Activated CD8-positive, alpha-beta memory T cell treated with anti-CD3 and anti-CD28 coated beads, Interleukin-2, amount 50 U/mL, for 48 hours (primary cell): ENCODE measurements at regions not wholly inside any gene's neighbourhood (a gene's known extent, or its start where the extent isn't known, plus 50 kb on each side); places are given as distances from the start of the nearest gene placed in this dataset.

Source experiments
- DNase-seq: peaks from one replicate; pipeline ENCODE4 v3.0.0-alpha.2; 2020

DNA sequence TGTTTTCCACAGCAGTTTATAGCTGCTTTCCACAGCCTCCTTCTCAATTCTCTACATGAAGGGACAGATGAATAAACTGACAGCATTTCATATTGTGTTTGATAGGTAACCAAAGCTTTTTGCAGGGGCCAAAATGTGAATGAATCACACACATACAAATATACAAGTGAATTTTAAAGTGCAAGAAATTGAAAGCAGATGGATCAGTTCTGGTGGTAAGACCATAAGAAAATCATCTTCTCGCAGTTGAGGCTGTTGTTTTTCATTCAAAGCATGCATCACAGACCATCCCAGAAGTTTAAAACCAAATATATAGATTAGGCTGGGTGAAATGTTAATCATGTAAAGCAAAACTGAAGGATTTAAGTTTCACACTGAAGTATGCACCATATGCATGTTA is 1569.4 kb downstream of the PCDH9 start:
- DNase-seq, result no peak

DNA sequence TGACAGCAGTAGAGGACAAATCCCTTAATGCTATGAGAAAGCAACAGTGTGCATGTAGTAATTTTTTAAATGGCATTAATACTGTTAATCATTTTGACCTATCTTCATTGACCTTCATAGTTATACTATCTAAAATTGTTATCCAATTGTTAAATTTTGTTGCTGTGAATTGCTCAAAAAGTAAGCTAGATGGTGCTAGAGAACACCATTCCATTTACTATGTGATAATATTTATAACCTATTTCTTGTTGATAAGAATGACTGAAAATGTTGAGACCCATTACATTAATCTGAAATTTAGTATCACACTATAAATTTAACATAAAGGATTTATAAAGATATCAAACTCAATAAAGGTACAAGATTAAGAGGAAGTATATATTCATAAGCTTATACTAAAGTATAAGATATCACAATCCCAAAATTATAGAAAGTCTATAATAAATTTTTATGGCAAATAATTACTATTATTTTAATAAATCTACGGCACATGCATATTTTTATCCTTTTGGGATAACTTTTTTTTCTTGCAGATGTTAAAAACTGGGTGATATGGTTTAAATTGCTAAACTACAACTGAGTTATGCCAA is 1573.3 kb downstream of the PCDH9 start:
- no peak for DNase-seq

DNA sequence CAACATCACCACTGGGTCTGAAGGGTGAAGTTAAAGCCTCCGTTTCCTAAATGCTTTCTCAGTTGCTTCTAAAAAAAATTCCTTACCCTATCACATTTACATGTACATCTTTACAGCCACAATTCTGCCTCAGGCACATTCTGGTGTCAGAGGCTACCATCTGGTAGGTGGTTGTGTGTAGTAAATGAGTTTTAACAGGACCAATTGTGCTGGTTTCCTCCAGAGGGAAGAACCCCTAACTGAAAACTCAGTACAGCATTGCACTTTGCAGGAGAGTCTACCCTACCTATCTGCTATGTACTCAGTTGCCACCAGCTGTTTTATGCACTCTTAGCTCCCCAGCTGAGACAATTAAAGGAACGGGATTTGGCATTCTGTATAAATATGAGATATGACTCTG is 1576.5 kb downstream of the PCDH9 start:
- DNase-seq, result no peak

DNA sequence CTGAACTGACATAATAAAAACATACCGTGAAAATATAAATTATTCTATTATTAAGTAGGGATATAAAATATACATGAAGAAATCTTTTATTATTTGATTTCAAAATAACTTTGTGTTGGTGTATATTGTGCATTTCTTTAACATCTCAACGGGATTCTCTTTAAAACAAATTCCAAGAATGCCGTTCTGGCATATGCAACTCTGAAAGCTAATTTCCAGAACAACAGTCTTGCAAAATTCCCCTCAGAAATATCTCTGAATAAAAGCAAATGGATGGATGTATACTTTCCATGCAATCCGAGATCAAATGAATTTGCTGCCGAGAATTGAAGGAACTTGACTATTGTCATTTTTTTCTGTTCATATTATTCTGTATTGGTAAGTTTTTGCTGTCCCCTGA is 1579.8 kb downstream of the PCDH9 start:
- no peak for DNase-seq

DNA sequence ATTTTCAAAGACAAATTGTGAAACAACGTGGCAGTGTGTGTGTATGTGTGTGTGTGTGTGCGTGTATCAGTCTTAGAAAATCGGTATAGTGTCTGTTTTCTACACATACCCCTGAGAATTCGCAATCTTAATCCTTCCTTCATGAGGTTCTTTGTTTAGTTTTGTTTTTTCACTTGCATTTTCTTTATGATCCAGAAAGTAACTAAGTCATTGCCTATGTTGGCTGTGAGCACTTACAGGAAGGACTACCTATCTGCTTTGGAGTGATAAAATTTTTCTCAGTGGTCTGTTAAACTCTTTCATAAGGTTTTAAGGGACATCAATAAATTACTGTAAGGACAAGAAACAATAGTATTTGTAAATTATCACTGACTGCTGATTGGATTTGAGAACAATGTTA is 1587.1 kb downstream of the PCDH9 start:
- no peak for DNase-seq

DNA sequence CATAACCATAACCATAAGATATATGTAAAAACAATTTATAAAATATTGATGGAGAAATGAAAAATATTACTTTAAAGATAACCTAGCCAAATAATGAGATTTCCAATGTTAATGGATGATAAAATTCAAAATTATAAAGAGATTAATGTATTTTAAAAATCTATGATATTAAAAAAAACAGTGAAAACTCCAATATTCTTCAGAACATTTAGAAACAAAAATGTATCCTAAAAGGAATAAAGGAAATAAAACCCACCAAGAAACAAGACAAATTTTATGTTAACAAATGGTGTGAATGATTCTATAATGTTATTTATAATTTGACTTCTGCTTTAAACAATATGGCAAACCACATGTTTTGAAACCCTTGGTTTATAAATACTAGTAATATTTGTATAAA is 1587.8 kb downstream of the PCDH9 start:
- no peak for DNase-seq

DNA sequence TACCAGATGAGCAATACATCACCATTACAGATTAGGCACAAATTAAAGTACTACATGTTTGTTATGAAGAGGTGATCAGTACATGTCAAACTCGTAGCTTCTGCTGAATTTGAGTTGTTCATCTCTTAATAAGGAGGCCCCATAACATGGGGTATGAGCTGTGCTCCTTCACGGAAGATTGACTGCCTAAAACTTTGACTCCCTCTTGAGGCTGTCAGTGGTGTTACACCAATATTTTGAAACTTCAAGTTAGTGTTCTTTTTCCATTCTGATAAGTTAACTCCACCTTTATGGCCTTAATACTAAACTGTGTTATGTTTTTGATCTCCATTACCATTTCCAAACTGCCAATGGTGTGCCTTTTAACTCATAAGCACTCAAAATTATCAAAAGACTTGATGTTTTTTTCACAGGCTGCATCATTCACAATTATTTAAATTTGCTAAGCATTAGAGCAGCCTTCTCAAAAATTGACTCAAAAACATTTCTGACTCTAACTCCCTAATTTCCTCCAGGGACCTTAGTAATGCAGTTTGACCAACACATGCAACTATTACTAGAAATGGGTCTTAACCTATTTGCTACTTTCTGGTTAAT is 1591.5 kb downstream of the PCDH9 start:
- no peak for DNase-seq

DNA sequence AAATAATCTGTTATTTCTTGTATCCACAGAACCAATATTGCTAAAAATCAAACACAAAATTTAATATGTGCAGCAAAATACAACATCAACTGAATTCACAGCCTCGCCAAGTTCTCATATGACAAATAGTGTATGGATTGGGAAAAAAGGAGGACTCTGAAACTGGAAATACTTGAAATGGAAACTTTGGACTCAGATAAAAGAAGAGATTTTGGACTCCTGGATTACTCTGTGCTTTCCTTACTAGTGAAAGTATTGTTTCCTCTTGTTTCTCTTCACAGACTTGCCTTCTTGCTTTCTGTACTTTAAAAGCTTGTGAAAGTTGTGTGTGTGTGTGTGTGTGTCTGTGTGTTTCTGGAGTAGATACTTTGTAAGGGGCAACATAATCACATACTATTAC is 1596.3 kb downstream of the PCDH9 start:
- DNase-seq, result no peak

DNA sequence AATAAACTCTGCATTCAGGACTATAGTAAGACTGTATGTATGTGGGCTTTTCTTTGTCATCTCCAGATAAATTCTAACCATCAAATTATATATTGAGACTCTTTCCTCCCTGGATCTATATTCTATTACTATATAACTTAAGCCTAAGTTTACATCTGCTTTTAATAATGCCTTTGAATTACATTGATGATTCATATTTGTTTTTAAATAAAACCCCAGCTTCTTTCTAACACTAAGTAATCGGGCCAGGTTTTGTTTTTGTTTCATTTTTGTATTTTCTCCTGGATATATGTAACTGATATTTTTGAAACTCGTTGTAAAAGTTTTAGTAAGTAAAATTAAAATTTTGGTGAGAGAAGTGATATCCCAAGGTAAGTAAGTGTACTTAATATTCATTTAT is 1599.1 kb downstream of the PCDH9 start:
- no peak for DNase-seq

DNA sequence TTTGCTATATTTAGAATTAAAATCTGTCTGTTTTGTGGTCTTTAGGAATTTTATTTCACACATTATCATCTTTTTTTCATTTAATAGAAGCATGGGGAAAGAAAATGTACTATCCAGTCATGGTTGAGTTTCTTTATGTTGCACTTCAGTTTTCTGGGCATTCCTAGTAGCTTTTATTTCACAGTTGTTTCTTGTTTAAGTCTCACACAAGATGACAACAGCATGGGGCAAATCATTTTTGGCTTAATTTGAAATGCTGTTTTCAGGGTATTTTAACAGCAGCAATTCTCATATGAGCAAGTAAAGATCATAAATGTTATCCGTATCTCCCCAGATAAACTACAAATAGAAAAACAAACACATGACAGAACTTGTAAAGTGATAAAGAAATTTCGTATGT is 1600.2 kb downstream of the PCDH9 start:
- no peak for DNase-seq

DNA sequence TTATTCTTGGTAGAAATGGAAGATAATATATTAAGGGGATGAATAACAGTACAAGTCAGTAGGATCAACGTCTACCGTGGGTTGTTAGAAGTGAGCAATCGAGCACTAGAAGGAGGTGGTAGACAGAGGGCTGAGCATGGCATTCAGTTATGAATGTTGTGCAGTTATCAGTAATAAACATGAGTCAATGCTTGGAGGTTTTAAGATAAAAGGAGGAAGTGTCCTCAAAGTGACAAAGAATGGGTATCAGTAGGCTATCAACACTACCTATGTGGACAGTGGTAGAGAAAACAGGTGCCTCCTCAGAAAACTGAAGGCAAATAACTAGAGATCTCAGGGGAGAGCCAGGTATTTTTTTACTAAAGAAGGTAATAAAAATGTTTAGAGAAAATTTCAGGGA is 1607.0 kb downstream of the PCDH9 start:
- DNase-seq, result no peak

DNA sequence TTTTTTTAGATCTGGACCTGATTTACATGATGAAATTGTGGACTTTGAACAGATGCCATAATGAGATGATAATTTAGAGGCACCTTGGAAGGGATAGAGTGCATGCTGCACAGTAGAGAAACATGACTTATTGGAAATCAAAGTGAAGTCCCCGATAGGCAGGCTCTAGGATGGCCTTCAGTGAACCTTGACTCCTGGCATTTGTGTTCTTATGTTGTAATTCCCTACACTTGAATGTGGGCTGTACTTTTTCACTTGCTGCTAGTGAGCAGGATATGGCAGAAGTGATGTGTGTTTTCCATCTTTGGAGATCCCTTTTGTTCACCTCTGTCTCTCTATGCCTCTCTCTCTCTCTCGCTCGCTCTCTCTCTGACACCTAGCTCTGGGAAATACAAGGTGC is 1614.6 kb downstream of the PCDH9 start:
- DNase-seq, result no peak

DNA sequence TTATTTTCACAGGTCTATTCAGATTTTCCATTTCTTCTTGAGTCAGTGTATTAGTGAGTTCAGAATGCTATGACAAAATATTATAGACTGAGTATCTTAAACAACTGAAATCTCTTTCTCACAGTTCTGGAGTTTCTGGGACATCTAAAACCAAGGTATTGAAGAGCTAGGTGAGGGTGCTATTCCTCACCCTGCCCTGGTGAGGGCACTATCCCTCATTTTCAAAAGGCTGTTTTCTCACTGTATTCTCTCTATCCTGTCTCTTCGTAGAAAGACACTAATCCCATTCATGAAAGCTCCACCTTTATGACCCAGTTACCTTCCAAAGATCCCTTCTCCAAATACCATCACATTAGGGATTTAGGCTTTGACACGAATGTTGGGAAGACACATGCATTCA is 1617.1 kb downstream of the PCDH9 start:
- DNase-seq, result no peak

DNA sequence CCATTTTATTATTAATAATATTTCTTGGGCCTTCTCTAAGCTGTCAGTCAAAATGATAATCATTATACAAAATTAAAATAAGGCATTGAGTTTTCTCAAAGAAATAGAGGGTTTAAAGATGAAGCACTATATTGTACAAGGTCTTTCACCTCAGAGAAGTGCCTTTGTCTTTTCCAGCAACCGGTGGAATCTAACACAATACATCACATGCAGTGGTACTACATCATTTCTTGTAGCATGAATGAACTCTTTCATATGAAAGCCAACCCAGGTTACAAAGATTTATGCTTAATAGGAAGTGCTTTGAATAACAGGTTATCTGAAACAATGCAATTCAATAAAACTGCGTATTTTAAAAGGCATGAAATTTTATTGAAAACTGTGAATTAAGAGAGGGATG is 1620.8 kb downstream of the PCDH9 start:
- DNase-seq, result no peak

DNA sequence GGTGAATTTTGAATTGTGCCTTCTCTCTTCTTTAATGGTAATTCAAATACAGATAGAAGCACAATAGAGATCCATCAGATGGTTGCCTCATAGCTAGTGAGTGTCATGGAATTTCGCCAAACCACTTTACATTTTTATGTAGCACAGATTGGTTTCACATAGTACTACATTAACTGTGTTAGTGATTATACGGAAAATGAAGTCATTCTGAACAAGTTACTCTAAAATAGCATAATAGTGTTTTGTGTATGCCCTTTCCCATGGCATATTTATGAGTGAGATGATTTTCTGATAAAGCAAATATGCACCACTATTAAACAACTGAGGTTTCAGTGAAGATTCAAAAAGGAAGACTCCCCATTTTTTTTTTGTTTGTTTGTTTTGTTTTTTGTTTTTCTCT is 1623.5 kb downstream of the PCDH9 start:
- no peak for DNase-seq

DNA sequence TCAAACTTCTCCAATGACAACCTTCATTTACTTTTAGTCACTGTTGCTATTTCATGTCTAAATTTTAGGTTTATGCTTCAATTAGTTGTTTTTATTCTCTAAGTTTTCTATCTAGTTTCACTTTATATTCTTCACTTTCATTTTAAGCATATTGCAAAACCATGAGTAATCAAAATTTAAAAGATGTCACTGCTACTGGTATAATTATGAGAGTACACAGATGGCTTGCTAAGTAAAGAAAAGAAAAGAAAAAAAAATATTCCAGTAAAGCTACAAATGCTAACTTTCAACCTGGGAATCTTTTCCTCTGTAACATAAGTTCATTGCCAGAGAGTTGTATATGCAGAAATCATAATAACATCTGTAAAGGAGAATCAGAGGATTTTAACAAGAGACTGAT is 1624.7 kb downstream of the PCDH9 start:
- DNase-seq, result no peak

DNA sequence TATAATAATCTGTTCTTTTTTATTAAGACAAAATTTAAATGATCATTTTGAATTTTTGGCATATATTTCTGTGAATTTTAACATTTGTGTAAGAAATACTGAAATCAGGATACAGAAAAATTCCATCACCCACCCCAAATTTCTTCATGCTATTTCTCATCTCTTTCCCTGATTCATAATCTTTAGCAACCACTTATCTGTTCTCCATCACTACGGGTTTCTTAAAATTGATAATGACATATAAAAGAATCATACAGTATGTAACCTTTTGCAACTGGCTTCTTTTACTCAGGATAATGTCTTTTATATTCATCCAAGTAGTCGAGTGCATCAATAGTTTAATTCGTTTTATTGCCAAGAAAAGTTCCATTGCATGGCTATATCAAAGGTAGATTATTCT is 1627.0 kb downstream of the PCDH9 start:
- DNase-seq, result no peak

DNA sequence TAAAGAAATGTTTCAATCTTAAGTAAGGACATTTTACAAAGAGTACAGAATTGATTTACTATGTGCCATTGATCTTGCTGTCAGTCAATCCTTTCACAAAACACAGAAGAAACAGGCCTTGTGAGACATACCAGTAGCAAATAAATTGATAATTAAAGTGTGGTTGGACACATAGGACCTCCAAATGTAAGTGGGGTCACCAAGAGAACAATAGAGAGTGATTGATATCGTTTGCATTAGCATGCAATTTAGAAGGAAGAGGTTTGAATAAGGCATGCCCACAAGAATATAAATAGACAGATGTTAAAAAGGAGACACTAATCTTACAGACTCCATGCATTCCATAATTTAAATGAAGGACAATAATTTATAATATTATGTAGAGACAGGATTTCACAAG is 1628.3 kb downstream of the PCDH9 start:
- no peak for DNase-seq

DNA sequence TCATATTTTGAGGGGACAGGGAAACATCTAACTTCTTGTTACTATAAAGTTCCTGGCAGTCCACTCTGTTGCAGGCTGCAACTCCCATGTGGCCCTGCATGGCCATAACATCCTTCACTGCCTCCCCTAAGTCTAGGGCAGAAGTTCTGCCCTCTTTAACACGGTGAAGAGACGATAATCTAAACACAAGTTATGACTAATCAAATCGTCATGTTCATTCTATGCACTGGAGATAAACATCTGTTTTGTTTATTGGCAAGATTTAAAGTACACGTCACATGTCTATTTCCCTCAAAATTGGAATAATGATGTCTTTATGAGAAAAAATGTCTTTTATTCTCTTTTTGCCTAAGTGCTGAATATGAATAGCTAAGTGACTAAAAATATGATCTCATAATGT is 1629.4 kb downstream of the PCDH9 start:
- no peak for DNase-seq

DNA sequence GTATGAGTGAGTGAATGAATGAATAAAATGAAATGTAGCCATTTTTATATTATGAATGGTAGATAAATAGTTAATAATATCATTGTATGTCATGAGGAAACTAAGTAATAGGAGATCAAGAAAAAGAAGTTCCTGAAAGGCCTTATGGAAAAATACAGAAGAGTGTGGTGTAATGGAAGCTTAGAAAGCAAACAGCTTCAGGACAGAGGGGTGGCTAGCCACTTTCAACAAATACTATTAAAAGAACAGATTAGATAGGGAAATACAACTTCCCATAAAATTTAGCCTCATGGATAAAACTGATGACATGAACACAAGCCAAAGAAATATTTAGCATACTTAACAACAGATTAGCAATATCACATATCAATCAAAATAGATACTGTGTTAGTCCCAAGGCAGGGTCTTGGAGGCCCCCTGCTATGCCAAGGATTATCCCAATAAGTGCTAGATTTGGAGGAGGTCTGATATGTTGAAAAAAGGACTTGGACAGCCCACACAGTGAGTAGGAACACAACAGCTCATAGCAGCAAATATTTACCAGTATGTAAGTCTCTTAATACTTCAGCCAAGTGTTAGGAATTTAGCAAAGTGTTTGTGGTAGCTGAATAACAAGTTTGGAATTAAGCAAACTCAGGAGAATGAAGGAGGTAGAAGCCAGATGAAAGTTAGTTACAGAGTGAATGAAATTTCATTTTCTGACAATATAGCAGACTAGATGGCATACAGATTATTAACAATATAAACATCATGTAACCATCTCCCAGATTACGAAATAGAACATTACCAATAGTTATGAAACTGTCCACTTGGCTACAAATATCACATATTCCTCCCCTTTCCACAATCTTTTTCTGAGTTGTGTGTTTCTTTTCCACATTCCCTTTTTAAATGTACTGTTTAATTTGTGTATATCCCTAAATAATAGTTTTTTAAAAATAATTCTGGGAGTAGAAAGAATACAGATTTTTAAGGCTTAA is 1632.0 kb downstream of the PCDH9 start:
- DNase-seq, result no peak

DNA sequence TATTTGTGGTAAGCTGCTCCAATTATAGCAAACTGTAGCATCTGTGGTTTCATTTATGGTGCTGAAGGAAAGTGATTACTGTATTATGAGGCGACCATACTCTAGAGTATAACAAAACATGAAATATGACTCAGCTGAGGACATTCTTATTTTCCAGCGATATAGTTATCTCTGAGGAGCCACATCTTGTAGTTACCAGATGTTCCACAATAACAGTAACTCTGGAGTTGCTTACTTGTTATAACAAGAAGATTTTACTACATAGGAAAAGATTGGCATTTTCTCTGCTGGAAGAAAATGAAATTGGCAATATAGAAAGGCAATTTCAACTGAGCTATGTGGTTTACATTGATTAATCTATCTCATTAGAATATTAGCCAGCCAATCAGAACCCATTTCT is 1634.2 kb downstream of the PCDH9 start:
- no peak for DNase-seq

DNA sequence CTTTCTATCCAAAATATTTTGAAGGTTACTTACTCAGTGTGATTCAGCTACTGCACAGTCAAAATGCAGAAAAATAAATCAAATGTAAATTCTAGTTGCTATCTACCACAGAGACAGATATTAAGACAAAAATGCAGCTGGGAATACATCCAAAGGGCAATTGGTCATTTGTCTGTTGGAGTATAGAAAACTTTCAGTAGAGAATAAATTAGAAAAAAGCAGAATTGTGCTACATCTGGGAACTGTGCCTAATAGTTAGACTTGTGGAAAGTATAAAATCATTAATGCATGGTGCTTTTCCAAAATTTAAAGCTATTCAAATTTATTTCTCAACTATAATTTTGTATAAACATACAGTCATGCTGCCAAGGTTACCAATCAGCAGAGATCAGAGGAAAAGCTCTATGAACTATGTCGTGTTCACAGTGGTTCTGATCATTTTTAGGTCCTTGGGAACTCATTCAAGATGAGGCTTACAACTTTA is 1635.8 kb downstream of the PCDH9 start:
- no peak for DNase-seq

DNA sequence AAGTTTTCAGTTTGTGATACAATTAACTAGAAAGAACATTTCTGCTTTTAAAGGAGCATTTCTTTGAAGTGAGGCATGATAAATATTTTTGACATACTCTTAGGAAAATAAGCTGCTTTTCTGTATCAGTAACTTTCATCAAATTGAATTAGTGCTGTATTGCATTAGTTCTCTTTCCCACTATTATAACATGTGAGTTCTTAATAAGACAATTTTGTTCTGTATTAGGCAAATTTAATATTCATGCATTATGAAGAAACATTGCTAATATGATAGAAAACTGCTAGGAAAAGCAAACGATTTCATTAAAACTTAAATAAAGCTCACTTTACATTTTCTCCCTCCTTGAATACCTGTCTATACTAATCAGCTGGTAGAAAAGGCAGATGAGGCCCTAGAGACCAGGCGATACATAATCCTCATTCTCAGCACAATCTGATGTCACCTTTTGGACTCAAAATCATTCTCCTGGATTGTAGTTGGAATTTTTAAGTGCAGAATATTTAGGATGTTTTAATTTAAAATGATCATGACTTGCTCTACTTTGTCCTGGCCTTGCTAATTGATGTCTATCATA is 1636.8 kb downstream of the PCDH9 start:
- no peak for DNase-seq

DNA sequence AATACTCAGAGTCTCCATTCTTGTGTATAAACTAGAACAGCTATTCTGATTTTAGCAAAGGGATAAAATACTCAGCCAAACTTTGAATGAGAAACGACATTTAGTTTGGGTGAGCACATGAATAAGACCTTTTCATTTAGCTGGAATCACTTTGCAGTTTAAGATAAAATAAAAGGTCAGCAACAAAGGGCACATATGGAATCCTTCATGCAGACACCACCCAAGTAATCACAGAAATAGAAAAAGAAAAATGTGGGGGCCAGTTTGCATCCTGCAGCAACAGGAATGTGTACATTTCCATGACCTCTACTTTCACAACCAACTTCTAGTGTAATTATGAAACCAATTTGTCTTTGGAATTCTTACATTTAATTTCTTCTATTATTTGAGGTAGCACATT is 1637.4 kb downstream of the PCDH9 start:
- DNase-seq, result no peak
